ENCODE measurements at regions not wholly inside any gene's neighbourhood (a gene's known extent, or its start where the extent isn't known, plus 50 kb on each side); places are given as distances from the start of the nearest gene placed in this dataset.

- H3K27me3 ChIP-seq (ENCODE audit: control insufficient read depth, insufficient read depth, low read length), result no peaks in the 10 kb centered on the region
- no peak for DNase-seq (ENCODE audit: low read depth)
- no peak overlapping the region for H3K4me3 ChIP-seq (ENCODE audit: low read depth, low read length)
- no peaks in the 10 kb centered on the region for H3K36me3 ChIP-seq (ENCODE audit: control insufficient read depth, insufficient read depth, low read length)
- ChIA-PET CTCF (no interaction called here), POLR2A (no interaction called here)
- TF ChIP-seq, protein P1, sequence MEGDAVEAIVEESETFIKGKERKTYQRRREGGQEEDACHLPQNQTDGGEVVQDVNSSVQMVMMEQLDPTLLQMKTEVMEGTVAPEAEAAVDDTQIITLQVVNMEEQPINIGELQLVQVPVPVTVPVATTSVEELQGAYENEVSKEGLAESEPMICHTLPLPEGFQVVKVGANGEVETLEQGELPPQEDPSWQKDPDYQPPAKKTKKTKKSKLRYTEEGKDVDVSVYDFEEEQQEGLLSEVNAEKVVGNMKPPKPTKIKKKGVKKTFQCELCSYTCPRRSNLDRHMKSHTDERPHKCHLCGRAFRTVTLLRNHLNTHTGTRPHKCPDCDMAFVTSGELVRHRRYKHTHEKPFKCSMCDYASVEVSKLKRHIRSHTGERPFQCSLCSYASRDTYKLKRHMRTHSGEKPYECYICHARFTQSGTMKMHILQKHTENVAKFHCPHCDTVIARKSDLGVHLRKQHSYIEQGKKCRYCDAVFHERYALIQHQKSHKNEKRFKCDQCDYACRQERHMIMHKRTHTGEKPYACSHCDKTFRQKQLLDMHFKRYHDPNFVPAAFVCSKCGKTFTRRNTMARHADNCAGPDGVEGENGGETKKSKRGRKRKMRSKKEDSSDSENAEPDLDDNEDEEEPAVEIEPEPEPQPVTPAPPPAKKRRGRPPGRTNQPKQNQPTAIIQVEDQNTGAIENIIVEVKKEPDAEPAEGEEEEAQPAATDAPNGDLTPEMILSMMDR (IDR thresholded peaks at IDR 0.05; ENCODE audit: insufficient read depth, low read depth, low read length), result no peak
These were observed 104.3 kb upstream of the STK26 start for GRCh38 chrX:131918839-131919238.

DNA sequence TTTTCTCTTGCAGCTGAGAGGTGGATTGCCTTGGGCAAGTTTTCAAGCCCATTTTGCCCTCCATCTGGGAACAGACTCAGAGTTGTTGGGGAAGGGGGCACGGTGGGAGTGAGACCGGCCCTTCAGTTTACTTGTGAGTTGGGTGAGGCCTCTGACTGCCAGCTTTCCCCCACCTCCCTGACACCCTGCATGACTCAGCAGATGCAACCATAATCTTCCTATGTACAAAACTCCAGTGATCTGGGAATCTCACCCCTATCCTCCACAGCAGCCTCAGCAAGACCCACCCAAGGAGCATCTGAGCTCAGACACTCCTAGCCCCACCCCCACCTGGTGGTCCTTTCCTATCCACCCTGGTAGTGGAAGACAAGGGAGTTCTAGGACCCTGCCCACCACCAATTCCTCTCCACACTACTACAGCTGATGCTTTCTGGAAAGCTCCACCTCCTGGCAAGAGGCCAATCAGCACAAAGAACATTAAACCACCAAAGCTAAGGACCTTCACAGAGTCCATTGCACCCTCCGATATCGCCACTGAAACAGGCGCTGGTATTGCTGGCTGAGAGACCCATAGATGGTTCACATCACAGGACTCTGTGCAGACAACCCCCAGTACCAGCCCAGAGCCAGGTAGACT, 99.4 kb upstream of the STK26 start:
- DNase-seq (ENCODE audit: low read depth), result no peak
- Histone ChIP-seq H3K4me3 (ENCODE audit: low read depth, low read length) (no peak overlapping the region), H3K36me3 (ENCODE audit: control insufficient read depth, insufficient read depth, low read length) (no peaks in the 10 kb centered on the region), H3K27me3 (ENCODE audit: control insufficient read depth, insufficient read depth, low read length) (no peaks in the 10 kb centered on the region)
- ChIA-PET POLR2A (no interaction called here), CTCF (no interaction called here)
- TF ChIP-seq, protein P1 (IDR thresholded peaks at IDR 0.05; ENCODE audit: insufficient read depth, low read depth, low read length), result no peak

GRCh38 chrX:131938749-131939148, 84.4 kb upstream of the STK26 start:
- TF ChIP-seq, protein P1 (IDR thresholded peaks at IDR 0.05; ENCODE audit: insufficient read depth, low read depth, low read length), result no peak
- CTCF ChIA-PET, result no interaction called here
- H3K27me3 ChIP-seq (ENCODE audit: control insufficient read depth, insufficient read depth, low read length), result no peaks in the 10 kb centered on the region
- no peaks in the 10 kb centered on the region for H3K36me3 ChIP-seq (ENCODE audit: control insufficient read depth, insufficient read depth, low read length)
- H3K4me3 ChIP-seq (ENCODE audit: low read depth, low read length), result no peak overlapping the region
- DNase-seq (ENCODE audit: low read depth), result no peak
- POLR2A ChIA-PET, result no interaction called here

- CTCF ChIA-PET, result no interaction called here
- Histone ChIP-seq H3K27me3 (ENCODE audit: control insufficient read depth, insufficient read depth, low read length) (no peaks in the 10 kb centered on the region), H3K36me3 (ENCODE audit: control insufficient read depth, insufficient read depth, low read length) (no peaks in the 10 kb centered on the region), H3K4me3 (ENCODE audit: low read depth, low read length) (no peak overlapping the region)
- no peak for DNase-seq (ENCODE audit: low read depth)
- TF ChIP-seq, protein P1 (IDR thresholded peaks at IDR 0.05; ENCODE audit: insufficient read depth, low read depth, low read length), result no peak
- POLR2A ChIA-PET, result no interaction called here
These were observed 81.1 kb upstream of the STK26 start for GRCh38 chrX:131942034-131942433.

DNA sequence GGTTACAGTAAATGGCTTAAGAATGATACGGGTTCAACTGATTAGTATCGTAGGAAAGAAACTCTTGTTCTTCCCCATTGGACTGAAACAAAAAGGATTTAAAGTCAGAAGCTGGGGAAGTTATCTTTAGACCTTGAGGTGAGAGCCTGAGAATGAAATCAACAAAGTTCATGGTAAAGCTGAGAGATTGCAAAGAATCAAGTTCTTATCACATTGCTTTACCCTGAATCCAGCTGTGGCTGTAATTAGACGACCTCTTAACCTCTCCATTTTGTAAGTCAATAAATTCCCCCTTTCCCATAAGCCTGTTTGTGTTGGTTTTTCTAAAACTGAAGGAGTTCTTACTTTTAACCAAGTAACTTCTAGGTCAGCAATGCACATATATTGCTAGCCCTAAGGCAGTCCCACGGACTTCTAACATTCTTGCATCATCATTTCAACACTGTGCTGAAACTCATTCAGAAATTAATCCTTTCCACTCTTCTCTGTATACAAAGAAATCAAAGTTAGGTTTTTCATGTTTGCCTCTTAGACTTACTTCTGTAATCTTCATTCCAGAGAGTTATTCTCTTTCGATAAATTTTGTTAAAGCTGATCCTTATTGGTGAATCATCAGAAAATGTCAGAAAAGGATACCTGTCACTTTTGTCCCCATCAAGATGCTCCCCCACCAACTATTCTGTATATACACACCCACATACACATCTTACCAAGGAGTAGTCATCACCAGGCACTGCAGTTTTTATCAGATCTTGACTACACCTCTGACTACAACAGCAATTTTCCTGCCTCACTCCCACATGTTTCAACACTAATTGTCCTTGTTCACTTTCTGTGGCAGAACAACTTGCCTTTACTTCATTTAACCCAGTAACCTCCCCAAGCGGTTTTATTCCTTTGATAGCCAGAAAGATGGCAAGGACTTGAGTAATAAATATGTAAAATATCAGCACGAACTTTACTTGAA, 77.9 kb upstream of the STK26 start:
- Histone ChIP-seq H3K36me3 (ENCODE audit: control insufficient read depth, insufficient read depth, low read length) (no peaks in the 10 kb centered on the region), H3K27me3 (ENCODE audit: control insufficient read depth, insufficient read depth, low read length) (no peaks in the 10 kb centered on the region), H3K4me3 (ENCODE audit: low read depth, low read length) (no peak overlapping the region)
- POLR2A ChIA-PET, result no interaction called here
- TF ChIP-seq, protein P1 (IDR thresholded peaks at IDR 0.05; ENCODE audit: insufficient read depth, low read depth, low read length), result no peak
- CTCF ChIA-PET, result no interaction called here
- DNase-seq (ENCODE audit: low read depth), result no peak
